ENCODE measurements at regions not wholly inside any gene's neighbourhood (a gene's known extent, or its start where the extent isn't known, plus 50 kb on each side); places are given as distances from the start of the nearest gene placed in this dataset.

DNA sequence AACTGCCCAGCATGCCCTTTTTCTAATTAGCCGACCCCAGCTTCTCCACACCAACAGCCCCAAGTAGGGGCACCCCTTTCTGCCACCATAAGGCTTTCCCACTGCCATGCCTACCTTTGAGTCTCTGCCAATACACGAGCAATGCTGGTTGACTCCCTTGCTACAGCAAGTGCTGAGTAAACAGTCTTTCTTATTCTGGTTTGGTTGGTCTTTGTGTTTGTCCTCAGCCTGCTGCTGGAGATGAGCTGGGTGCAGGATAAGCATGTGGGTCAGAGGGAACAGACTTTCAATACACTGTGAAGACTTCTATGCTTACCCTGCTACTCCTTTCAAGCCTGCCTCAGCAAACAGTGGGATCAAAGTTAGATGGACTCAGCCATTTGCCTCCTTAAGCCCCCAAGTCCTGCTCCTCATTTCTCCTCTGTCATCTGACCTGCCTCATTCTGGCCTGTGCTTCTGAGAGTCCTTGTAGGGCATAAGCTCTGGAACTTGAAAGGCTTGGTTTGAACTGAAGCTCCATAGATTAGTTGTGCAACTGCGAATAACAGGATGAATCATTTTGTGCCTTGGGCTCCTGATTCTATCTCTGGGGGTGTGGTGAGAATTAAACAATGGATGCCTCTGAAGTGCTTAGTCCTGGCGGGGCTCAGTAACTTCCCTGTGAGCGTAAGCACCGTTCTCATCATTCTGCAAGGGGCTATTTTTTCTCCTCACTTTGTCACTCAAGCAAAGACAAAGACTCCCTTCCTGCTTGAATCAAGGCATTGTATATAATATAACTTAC is 533.8 kb upstream of the DPP6 start:
- TF ChIP-seq CTCF (IDR thresholded peaks at IDR 0.05; ENCODE audit: poor library complexity, severe bottlenecking) (no peak), POLR2AphosphoS5 (IDR thresholded peaks at IDR 0.05) (no peak), REST (IDR thresholded peaks at IDR 0.05; ENCODE audit: borderline replicate concordance) (no peak), EP300 (conservative IDR thresholded peaks at IDR 0.05; ENCODE audit: poor library complexity, severe bottlenecking) (no peak)
